ENCODE measurements at regions not wholly inside any gene's neighbourhood (a gene's known extent, or its start where the extent isn't known, plus 50 kb on each side); places are given as distances from the start of the nearest gene placed in this dataset.

DNA sequence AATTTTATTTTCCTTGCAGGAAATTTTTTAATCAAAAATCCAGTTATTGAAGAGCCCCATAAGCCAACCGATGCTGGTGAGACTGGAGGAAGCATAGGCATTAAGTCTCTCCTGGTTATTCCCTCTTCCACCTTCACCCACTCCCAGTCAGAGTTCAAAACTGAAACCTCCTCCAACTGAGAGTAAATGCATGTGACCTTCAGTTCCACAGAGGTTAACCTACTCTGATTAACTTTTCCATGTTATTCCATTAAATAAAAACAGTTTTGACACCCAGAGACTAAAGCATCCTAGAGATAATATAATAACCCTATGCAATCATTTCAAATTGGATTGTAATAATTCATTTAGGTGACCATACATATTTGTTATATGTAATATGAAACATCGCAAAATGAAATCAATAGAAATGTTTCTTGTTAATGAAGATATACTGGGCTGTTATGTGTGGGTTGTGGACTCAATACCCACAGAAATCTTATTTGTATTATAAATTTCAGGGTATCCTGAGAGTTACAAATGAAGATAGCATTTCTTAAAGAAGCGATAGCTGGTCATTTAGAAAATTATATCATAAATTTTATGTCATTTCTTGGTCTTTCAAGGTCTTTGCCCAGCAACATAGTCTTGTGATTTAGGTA is 376.5 kb downstream of the SETD4 start:
- H3K9ac ChIP-seq (ENCODE audit: low read length): no peak overlapping the region
- H3K27me3 ChIP-seq (ENCODE audit: control insufficient read depth, insufficient read depth, low read length): no peaks in the 10 kb centered on the region
- H3K36me3 ChIP-seq (ENCODE audit: control insufficient read depth, insufficient read depth, low read length): no peaks in the 10 kb centered on the region
- no peak overlapping the region for H3K4me3 ChIP-seq (ENCODE audit: low read length)
- H3K9me3 ChIP-seq (ENCODE audit: control insufficient read depth, low read length): no peaks in the 10 kb centered on the region
- no peaks in the 10 kb centered on the region for H3K4me1 ChIP-seq (ENCODE audit: control insufficient read depth, insufficient read depth, low read length)

DNA sequence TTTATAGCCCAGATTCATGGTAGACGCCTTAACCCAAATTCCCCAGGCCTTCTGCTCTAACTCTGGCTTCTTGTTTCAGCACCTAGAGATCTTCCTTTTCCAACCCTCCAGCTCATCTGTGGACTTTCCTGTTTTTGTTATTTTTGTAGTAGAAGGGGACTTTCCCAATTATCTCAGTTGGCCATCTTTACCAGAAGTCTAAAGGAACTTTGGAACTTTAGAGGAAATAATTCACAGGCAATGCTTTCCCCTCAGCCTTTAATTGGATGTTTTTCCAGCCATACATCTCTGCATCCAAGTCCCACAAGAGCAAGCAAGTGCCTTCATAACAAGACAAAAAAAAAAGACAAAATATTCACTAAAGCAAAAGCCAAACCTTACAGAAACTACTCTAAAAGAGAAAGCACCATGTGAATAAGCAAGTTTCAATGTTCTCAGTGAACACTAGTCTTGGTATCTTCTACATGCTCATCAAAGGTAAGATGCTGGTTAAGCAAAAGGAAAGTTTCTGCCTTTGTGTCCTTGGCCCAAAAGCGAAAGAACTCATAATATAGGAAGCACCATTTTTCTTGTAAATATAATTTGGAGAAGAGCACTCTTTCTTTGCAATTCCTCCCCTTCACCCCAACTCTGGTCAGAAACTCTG is 377.3 kb downstream of the SETD4 start:
- H3K9ac ChIP-seq (ENCODE audit: low read length): no peak overlapping the region

DNA sequence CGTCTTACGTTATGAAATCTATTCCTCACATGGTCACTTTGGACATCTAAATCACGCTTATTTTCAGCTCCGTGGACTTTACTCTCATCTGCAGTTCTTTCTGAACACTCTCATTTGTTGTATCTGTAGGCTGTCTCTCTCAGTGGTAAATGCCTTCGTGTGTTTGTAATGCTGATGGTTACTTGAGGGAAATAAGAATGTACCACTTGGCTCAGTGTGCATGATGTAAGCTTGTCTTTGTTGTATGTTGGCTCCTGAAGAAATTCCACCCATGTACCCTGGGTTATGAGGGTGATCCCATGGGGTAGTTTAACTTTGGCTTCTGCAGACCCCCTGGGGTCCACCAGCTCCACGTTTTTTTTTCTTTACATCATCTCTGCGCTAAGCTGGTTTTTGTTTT is 378.4 kb downstream of the SETD4 start:
- Histone ChIP-seq H3K4me3 (ENCODE audit: low read length) (no peak overlapping the region), H3K36me3 (ENCODE audit: control insufficient read depth, insufficient read depth, low read length) (no peaks in the 10 kb centered on the region), H3K4me1 (ENCODE audit: control insufficient read depth, insufficient read depth, low read length) (no peaks in the 10 kb centered on the region), H3K27me3 (ENCODE audit: control insufficient read depth, insufficient read depth, low read length) (no peaks in the 10 kb centered on the region), H3K9ac (ENCODE audit: low read length) (no peak overlapping the region), H3K9me3 (ENCODE audit: control insufficient read depth, low read length) (no peaks in the 10 kb centered on the region)

More for the DNA sequence above, 377.3 kb downstream of the SETD4 start:
- Histone ChIP-seq H3K4me1 (ENCODE audit: control insufficient read depth, insufficient read depth, low read length) (no peaks in the 10 kb centered on the region), H3K27me3 (ENCODE audit: control insufficient read depth, insufficient read depth, low read length) (no peaks in the 10 kb centered on the region), H3K36me3 (ENCODE audit: control insufficient read depth, insufficient read depth, low read length) (no peaks in the 10 kb centered on the region), H3K4me3 (ENCODE audit: low read length) (no peak overlapping the region), H3K9me3 (ENCODE audit: control insufficient read depth, low read length) (no peaks in the 10 kb centered on the region)

DNA sequence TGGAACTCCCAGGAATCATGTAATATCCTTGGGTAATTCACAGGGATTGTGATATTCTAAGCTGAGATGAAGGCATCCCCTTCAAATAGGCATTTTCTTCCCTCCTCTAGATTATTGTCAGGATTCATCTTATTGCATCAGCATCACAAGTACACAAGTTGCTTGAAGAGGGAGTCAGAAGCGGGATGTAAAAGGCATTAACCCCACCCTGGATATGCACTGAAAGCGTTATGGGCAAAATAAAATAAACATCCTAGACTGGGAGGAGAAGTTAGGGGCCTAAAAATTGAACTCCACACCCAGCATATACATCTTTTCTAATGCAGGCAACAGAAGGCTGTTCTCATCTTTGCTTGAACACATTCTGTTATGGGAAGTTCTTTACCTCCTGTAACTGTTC is 381.2 kb downstream of the SETD4 start:
- H3K4me3 ChIP-seq (ENCODE audit: low read length): no peak overlapping the region
- H3K27me3 ChIP-seq (ENCODE audit: control insufficient read depth, insufficient read depth, low read length): no peaks in the 10 kb centered on the region
- no peaks in the 10 kb centered on the region for H3K36me3 ChIP-seq (ENCODE audit: control insufficient read depth, insufficient read depth, low read length)
- no peak overlapping the region for H3K9ac ChIP-seq (ENCODE audit: low read length)
- H3K4me1 ChIP-seq (ENCODE audit: control insufficient read depth, insufficient read depth, low read length): no peaks in the 10 kb centered on the region
- no peaks in the 10 kb centered on the region for H3K9me3 ChIP-seq (ENCODE audit: control insufficient read depth, low read length)

DNA sequence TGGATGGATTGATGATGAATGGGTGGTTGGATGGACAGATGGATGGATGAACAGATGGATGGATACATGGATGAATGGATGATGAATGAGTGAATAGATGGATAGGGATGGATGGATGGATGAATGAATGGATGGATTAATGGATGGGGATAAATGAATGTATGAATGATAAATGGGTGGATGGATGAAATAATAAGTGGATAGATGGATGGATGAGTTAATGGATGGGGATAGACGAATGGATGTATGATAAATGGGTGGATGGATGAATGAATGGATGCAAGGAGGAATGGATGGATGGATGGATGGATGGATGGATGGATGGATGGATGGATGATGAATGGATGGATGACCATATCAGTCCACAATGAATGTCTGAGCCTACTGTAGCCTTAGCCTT is 381.9 kb downstream of the SETD4 start:
- Histone ChIP-seq H3K36me3 (ENCODE audit: control insufficient read depth, insufficient read depth, low read length) (no peaks in the 10 kb centered on the region), H3K27me3 (ENCODE audit: control insufficient read depth, insufficient read depth, low read length) (no peaks in the 10 kb centered on the region), H3K4me3 (ENCODE audit: low read length) (no peak overlapping the region), H3K4me1 (ENCODE audit: control insufficient read depth, insufficient read depth, low read length) (no peaks in the 10 kb centered on the region), H3K9me3 (ENCODE audit: control insufficient read depth, low read length) (no peaks in the 10 kb centered on the region), H3K9ac (ENCODE audit: low read length) (no peak overlapping the region)

DNA sequence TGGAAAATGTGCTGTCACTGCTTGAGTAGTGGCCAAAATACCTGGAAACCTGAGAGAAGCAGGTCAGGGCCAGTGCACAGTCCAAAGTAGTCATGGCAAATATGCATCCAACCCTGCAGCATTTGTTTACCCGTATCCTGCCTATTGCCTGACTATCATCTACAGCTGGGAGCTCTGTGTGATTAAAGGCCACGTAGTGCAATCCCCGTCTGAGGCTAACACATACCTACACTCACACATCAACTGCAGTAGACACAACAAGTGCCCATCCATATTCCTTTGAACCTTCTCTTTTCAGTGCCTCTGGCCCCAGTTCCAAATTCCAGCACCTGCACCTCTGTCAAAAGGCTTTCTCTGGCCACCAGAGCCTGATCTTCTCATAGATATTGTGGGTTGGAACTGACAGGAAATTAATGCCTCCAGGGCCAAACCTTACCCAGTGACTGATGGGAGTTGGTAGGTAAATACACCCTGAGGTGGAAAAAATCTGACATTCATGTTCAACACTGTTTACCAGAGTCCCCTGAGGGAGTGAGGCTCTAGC is 383.0 kb downstream of the SETD4 start:
- no peaks in the 10 kb centered on the region for H3K27me3 ChIP-seq (ENCODE audit: control insufficient read depth, insufficient read depth, low read length)
- H3K9ac ChIP-seq (ENCODE audit: low read length): no peak overlapping the region
- H3K36me3 ChIP-seq (ENCODE audit: control insufficient read depth, insufficient read depth, low read length): no peaks in the 10 kb centered on the region
- no peak overlapping the region for H3K4me3 ChIP-seq (ENCODE audit: low read length)
- H3K4me1 ChIP-seq (ENCODE audit: control insufficient read depth, insufficient read depth, low read length): no peaks in the 10 kb centered on the region
- H3K9me3 ChIP-seq (ENCODE audit: control insufficient read depth, low read length): no peaks in the 10 kb centered on the region

DNA sequence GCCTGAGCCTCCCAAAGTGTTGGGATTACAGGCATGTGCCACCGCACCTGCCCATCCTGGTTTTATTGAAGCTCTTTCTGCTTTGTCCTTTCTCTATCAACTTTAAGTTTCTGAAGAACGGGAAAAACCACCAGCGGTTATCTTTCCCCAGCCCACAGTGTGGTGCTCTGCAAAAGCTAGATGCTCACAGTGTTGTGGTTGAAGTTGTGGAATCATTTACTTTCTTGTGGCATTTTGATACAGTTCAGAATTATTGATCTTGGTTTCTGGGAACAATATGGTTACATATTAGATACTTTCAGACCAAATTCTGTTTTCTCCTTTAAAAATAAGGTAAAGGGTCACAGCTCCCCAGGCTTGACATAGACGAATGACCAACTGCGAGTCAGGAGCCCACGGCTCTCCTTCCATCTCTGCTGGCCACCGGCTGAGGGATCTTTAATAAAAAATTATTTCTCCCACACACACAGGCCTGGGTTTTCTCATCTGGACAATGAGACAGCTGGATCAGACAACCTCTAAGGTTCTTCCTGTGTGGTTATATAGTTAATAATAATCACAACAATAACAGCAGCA is 385.3 kb downstream of the SETD4 start:
- Histone ChIP-seq H3K9ac (ENCODE audit: low read length) (no peak overlapping the region), H3K4me3 (ENCODE audit: low read length) (no peak overlapping the region), H3K36me3 (ENCODE audit: control insufficient read depth, insufficient read depth, low read length) (no peaks in the 10 kb centered on the region), H3K4me1 (ENCODE audit: control insufficient read depth, insufficient read depth, low read length) (no peaks in the 10 kb centered on the region), H3K9me3 (ENCODE audit: control insufficient read depth, low read length) (no peaks in the 10 kb centered on the region), H3K27me3 (ENCODE audit: control insufficient read depth, insufficient read depth, low read length) (no peaks in the 10 kb centered on the region)

DNA sequence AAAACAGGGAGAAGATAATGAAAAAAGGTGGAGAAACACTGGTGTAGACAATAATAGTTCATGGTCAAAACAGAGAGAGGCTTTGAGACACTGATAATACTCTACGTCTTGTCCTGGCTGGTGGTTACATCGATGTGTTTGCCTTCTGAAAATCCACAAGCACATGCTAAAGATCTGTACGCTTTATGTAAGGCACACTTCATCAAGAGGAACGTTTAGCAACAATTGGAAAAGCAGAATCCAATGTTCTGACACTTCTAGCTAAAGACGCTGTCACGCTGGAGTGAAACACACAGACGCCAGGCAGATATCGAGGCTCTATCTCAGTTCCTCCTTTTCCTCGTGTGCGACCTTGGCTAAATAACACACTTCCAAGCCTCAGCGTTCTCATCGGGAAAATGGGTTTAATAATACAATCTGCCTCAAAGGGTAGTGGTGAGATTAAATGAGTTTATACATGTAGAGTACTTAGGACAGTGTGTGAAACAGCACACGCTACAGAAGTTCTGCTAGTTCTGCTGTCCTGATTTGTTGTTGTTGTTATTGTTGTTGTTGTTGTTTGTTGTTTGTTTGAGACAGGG is 386.1 kb downstream of the SETD4 start:
- no peaks in the 10 kb centered on the region for H3K27me3 ChIP-seq (ENCODE audit: control insufficient read depth, insufficient read depth, low read length)
- no peaks in the 10 kb centered on the region for H3K36me3 ChIP-seq (ENCODE audit: control insufficient read depth, insufficient read depth, low read length)
- no peak overlapping the region for H3K9ac ChIP-seq (ENCODE audit: low read length)
- H3K4me3 ChIP-seq (ENCODE audit: low read length): no peak overlapping the region
- H3K9me3 ChIP-seq (ENCODE audit: control insufficient read depth, low read length): no peaks in the 10 kb centered on the region
- H3K4me1 ChIP-seq (ENCODE audit: control insufficient read depth, insufficient read depth, low read length): no peaks in the 10 kb centered on the region

DNA sequence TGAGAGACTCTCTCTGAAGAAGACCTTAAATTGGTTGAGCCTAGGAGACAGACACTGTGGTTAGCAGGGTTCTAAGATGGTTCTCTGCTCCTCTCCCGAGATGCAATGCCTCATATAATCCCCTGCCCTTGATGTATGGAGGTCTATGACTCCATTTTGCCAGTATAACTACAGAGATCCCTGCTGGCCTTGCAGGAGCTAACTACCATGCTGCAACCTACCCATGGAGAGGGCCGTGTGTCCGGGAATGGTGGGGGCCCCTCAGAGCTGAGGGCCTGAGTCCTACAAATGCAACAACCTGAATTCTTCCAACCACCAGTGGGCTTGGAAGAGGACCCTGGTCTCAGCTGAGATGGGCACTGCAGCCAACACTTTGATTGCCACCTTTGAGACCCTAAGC is 388.0 kb downstream of the SETD4 start:
- Histone ChIP-seq H3K27me3 (ENCODE audit: control insufficient read depth, insufficient read depth, low read length) (no peaks in the 10 kb centered on the region), H3K4me3 (ENCODE audit: low read length) (no peak overlapping the region), H3K4me1 (ENCODE audit: control insufficient read depth, insufficient read depth, low read length) (no peaks in the 10 kb centered on the region), H3K9ac (ENCODE audit: low read length) (no peak overlapping the region), H3K36me3 (ENCODE audit: control insufficient read depth, insufficient read depth, low read length) (no peaks in the 10 kb centered on the region), H3K9me3 (ENCODE audit: control insufficient read depth, low read length) (no peaks in the 10 kb centered on the region)

DNA sequence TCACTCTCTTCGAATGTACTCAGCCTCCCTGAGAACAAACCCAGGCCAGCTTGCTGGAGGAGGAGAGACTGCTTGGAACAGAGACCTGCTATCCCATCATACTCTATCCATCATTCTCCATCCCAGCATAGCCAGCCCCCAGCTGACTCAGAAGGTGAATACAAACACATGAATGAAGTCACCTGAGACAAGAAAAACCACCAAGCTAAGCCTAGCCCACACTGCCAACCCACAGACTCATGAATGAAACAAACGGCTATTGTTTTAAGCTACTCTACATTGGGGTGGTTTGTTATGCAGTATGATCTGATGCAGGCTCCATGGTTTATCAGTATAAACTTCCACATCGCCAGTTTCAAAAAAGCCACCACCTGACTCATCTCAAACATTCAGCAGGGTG is 395.6 kb downstream of the SETD4 start:
- H3K9me3 ChIP-seq (ENCODE audit: control insufficient read depth, low read length): no peaks in the 10 kb centered on the region
- H3K4me3 ChIP-seq (ENCODE audit: low read length): no peak overlapping the region
- H3K36me3 ChIP-seq (ENCODE audit: control insufficient read depth, insufficient read depth, low read length): no peaks in the 10 kb centered on the region
- H3K9ac ChIP-seq (ENCODE audit: low read length): no peak overlapping the region
- no peaks in the 10 kb centered on the region for H3K4me1 ChIP-seq (ENCODE audit: control insufficient read depth, insufficient read depth, low read length)
- no peaks in the 10 kb centered on the region for H3K27me3 ChIP-seq (ENCODE audit: control insufficient read depth, insufficient read depth, low read length)

DNA sequence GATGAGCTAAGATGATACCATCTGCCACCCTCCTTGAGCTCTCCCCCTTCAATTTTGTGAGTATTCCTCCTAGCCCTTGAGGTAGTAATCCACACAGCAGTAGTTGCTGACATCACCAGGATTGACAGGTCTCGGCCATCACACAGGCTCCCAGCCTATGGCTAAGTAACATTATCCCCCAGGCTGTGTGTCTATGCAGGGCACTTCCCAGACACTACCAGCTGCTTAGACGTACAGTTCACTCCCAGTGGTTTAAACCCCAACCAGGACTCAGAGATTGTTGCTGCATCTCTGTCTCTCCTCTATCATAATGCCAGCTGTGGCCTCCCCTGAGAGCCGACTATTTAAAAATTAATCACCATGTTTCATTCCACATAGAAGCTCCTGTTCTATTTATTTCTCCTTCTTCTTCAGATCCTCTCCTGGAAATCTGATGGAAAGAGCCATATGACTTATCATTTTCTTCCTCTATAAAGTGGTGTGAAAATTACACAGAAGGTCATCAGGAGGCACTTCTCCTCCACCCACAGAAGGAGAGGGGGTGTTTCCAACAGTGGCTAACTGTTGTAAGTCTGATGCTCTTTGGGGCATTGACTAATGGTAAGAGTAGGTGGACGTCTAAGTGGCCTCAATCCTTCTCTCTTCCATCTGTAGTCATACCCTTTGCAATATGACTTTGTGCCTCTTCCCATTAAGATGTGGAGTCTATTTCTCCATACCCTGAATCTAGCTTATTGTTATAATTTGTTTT is 396.3 kb downstream of the SETD4 start:
- no peak overlapping the region for H3K9ac ChIP-seq (ENCODE audit: low read length)
- no peaks in the 10 kb centered on the region for H3K9me3 ChIP-seq (ENCODE audit: control insufficient read depth, low read length)
- H3K27me3 ChIP-seq (ENCODE audit: control insufficient read depth, insufficient read depth, low read length): no peaks in the 10 kb centered on the region
- H3K4me3 ChIP-seq (ENCODE audit: low read length): no peak overlapping the region
- no peaks in the 10 kb centered on the region for H3K36me3 ChIP-seq (ENCODE audit: control insufficient read depth, insufficient read depth, low read length)
- no peaks in the 10 kb centered on the region for H3K4me1 ChIP-seq (ENCODE audit: control insufficient read depth, insufficient read depth, low read length)

DNA sequence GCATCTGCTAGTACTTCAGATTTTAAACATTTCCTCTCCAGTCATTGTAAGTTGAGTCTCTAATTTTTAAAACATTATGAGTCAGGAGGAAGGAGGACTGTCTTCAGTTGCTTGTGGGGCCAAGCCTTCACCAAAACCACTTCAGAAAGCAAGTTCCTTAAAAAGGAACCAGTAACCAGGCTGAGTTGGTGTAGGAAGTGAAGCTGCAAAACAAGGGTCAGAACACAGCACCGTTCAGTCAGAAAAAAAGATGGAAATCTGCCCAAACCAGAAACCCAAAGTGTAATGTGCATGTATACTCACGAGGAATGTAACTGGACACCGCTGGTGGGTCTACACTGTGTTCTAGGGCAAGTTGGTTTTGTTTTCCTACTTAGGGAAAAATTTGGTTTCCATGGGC is 402.1 kb downstream of the SETD4 start:
- no peaks in the 10 kb centered on the region for H3K4me1 ChIP-seq (ENCODE audit: control insufficient read depth, insufficient read depth, low read length)
- no peaks in the 10 kb centered on the region for H3K9me3 ChIP-seq (ENCODE audit: control insufficient read depth, low read length)
- H3K36me3 ChIP-seq (ENCODE audit: control insufficient read depth, insufficient read depth, low read length): no peaks in the 10 kb centered on the region
- no peak overlapping the region for H3K9ac ChIP-seq (ENCODE audit: low read length)
- no peaks in the 10 kb centered on the region for H3K27me3 ChIP-seq (ENCODE audit: control insufficient read depth, insufficient read depth, low read length)
- no peak overlapping the region for H3K4me3 ChIP-seq (ENCODE audit: low read length)
